GM19467 (cell line): ENCODE measurements at regions not wholly inside any gene's neighbourhood (a gene's known extent, or its start where the extent isn't known, plus 50 kb on each side); places are given as distances from the start of the nearest gene placed in this dataset.
A peak's percentile ranks its signal among the peaks of the same experiment; 100 is the strongest.
"Not testable (repeated sequence)": the region's sequence is repeated elsewhere in the genome, so short reads cannot be mapped to it uniquely, and the experiment has no call there.

ENCODE experiments used
- ATAC-seq: cut with Tn5 transposase; IDR thresholded peaks from one replicate; pipeline ENCODE4 v1.9.1; 2021; ENCODE audit warnings: mild to moderate bottlenecking, moderate library complexity; ENCODE audit not compliant: unreplicated experiment

- no peak for ATAC-seq
Observed at GRCh38 chr1:70553567-70553956, 142.5 kb downstream of the CTH start.

DNA sequence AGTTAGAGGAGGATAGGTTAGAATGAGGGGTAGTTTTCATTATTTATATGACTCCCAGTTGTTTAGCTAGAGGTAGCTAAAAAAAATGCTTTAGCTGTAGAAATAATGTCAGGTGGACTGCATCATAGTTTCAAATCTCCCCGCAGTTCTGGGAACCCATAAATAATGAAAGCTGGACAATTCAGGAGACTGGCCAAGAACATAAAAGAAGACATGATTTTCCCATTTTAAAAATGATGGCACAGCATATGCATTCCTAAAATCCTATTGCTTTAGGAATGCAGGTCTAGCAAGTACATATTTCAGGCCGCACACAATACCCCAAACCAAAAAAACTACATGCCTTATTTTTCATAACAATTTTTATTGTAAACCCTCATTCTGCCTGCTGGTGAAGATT is 143.3 kb downstream of the CTH start:
- ATAC-seq: no peak

GRCh38 chr1:70556541-70556940 is 145.5 kb downstream of the CTH start:
- no peak for ATAC-seq

DNA sequence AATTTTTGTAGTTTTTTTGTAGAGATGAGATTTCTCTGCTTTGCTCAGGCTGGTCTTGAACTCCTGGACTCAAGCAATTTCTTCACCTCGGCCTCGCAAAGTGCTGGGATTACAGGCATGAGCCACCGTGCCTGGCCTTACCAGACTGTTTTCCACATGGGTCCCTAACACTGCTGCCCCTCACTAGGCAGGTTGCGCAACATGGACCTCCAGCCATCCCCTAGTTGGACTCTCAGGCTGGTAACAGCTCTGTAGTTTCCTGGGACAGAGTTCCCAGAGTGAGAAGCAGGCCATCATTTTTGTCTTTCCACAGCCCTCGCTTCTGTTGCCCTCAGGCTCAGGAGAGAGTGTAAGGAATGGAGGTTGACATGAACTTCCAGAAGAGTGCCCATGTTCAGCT is 156.1 kb downstream of the CTH start:
- ATAC-seq: no peak

DNA sequence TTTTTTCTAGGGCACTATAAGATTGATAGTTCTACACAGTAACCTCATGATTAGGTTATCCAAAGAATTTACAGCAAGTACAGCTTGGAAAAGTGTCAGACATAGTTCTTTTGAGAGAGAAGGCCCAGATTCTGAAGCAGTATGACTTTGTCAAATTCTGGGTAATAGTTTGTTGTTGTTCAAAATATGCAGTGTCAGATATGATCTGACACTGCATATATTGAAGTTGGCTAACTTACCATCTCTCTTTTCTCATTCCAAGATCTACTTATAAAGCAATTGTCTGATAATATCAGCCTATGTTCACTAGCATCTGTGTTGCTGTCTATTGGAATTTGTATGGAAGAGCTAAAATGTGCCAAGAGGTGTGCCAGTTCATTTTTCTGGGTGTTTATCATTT is 160.1 kb downstream of the CTH start:
- ATAC-seq: no peak

DNA sequence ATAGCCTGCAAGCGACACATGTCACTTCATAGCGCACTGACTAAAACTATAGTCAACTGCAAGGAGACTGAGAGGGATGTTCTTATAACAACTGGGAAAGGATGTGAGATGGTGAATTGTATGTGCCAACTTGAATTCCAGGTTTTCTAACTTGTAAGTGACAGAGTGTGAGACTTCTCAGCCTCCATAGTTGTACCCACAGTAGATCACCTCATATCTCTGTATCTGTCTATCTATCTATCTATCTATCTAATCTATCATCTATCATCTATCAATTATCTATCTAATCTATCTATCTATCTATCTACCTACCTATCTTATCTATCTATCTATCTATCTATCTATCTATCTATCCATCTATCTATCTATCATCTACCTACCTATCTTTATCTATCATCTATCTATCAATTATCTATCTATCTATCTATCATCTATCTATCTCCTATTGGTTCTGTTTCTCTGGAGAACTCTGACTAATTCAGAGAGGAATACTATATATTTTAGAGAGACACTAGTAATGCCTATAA is 162.3 kb downstream of the CTH start:
- ATAC-seq: no peak

DNA sequence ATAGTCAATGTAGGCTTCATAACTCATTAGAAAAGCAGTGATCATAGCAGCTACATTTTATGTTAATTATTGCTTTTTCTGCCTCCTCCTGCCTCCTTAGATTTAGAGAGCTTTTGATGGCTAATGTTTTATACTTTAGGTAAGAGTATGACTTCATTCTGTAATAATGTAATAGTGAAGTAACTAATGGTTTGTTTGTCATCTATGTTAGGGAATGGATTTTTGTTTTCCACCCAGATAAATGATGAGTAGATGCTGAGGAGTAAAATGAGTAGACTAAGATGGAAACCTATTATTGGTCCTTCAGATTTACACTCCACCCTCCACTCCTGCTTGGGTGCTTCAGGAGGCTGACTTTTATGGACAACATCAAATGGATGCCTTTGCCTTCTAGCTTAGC is 170.6 kb downstream of the CTH start:
- ATAC-seq: no peak

DNA sequence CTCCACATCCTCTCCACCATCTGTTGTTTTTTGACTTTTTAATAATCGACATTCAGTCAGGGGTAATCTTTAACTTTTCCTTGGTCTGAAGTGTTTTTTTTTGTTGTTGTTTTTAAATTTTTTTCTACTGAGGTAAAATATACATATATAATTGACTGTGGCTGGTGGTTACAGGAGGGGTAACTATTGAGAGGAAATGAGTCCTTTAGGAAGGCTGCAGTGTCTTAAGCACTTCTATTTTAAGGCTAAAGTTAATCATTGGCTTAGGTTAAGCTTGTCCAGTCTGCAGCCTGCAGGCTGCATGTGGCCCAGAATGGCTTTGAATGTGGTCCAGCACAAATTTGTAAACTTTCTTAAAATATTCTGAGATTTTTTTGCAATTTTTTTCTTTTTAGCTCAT is 172.5 kb downstream of the CTH start:
- peak; percentile 97 for ATAC-seq

DNA sequence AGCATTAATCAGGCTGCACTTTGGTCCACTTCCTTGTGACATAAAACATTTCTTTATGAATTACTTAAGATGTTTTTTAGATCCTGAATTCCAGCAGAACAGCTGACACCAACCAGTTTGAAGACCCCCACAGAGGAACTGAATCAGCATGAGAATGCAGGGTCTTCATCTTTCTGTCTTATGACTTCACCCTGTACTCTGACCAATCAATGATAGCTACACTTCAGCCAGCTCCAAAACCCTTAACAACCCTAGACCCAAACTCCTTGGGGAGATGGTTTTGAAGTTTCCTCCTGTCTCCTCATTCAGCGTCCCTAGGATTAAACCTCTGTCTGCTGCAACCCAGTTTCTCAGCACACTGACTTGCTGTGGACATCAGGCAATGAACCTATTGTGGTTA is 175.0 kb downstream of the CTH start:
- ATAC-seq: no peak

DNA sequence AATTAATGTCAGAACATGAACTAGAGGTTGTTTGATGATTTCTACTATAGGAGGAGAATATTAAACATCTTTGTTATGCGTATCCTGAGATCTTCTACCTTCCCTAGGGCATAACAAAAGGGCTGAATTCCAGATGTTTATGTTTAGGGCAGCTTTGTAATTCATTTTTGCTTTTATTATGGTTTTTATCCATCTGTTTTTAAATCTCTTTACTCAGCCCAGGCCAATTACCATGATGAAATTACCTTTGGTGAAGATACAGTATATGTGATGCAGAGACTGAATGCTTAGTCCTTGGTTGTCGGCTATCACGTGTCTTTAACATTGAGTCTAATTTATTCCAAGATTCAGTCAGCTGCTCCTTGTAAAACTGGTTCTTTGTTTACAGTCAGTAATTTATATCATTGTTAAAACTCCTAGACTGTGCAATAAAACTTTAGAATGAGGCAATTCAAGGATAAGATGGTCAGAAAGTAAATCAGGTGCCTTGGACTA is 176.9 kb downstream of the CTH start:
- ATAC-seq: no peak

DNA sequence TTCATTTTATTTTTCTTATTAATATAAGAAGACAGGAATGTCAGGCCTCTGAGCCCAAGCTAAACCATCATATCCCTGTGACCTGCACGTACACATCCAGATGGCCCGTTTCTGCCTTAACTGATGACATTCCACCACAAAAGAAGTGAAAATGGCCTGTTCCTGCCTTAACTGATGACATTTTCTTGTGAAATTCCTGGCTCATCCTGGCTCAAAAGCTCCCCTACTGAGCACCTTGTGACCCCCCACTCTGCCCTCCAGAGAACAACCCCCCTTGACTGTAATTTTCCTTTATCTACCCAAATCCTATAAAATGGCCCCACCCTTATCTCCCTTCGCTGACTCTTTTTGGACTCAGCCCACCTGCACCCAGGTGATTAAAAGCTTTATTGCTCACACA is 182.5 kb downstream of the CTH start:
- not testable (repeated sequence) for ATAC-seq

DNA sequence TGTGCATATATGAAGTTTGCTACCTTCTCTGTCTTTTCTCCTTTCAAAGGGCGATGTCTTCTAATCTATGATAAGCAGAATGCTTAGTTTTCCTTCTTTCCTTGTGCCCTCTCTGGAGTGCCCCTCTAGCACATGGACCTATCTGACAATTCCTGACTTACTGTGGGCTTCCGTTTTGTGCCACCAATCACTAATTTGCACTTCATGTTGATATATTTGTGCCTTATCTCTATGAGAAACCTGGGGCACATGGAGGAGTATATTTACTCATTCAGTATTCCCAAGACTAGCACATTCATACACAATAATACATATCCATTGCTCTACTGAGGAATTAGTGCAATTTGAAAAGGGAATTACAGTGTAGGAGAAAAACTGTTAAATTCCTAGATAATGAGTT is 197.7 kb downstream of the CTH start:
- ATAC-seq: no peak

DNA sequence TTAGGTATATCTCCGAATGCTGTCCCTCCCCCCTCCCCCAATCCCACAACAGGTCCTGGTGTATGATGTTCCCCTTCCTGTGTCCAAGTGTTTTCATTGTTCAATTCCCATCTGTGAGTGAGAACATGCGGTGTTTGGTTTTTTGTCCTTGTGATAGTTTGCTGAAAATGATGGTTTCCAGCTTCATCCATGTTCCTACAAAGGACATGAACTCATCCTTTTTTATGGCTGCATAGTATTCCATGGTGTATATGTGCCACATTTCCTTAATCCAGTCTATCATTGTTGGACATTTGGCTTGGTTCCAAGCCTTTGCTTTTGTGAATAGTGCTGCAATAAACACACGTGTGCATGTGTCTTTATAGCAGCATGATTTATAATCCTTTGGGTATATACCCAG is 199.1 kb downstream of the CTH start:
- not testable (repeated sequence) for ATAC-seq

DNA sequence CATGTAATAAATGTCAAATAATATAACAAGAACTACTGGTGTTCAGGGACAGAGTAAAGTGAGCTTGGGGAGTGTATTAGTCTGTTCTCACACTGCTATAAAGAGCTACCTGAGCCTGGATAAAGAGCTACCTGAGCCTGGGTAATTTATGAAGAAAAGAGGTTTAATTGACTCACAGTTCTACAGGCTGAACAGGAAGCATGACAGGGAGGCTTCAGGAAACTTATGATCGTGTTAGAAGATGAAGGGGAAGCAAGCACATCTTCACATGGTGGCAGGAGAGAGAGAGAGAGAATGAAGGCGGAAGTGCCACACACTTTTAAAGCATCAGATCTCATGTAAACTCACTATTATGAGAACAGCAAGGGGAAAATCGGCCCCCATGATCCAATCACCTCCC is 205.9 kb downstream of the CTH start:
- no peak for ATAC-seq

GRCh38 chr1:70617728-70618127 is 206.7 kb downstream of the CTH start:
- ATAC-seq: no peak

DNA sequence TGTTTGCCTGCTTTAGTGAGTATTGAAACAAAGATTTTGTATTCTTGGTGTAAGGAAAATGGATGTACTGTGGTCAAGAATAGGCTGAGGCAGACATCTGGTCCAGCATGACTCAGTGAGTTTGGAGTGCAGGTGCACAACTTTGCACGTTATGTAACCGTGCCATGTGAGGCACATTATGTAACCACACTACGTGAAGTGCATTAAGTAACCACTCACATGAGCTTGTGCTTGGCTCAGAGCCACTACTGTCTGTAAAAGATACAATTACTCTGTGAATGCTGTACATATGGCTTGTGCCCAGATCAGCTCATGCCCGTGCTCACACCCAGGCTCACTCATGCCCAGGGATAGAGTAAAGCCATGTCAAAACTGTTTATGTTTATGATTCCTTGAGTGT is 216.8 kb downstream of the CTH start:
- no peak for ATAC-seq

DNA sequence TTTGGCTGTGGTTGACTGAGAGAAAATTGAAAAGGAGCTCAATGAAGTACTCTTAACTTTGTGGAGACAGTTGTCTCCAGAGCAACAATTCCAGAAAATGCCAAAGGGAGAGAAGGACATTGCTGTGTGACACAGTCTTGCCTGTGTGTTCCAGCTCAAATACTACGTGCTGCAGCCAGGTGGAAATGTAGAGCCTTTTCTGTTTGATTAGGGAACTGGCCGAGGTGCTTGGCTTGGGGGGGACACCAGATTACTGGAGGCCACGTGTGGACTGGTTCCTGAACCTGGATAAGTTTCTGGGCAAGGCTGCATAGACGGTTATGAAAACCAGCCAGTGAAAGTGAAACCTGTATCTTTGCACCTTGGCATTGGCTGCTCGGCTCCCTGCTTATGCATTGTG is 217.9 kb downstream of the CTH start:
- ATAC-seq: no peak

DNA sequence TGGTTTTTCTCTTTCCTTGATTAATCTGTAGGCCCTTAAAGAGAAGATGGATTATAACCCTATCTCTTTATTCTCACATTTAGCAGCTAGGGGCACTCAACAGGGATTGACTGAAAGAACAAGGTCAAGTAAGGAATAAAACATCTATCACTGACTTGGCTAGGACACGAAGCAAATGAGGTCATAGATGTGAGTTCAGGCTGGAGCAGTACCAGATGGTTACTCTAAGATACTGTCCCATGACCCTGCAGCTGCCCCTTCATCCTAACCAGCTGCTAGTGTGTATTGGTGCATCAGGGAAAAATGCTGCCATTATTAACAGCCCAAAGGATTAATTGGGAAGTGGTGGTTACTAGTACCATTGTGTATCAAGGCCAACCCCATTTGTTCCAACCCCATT is 221.9 kb downstream of the CTH start:
- no peak for ATAC-seq

- ATAC-seq: no peak
Observed at GRCh38 chr1:70635868-70636267, 224.8 kb downstream of the CTH start.

DNA sequence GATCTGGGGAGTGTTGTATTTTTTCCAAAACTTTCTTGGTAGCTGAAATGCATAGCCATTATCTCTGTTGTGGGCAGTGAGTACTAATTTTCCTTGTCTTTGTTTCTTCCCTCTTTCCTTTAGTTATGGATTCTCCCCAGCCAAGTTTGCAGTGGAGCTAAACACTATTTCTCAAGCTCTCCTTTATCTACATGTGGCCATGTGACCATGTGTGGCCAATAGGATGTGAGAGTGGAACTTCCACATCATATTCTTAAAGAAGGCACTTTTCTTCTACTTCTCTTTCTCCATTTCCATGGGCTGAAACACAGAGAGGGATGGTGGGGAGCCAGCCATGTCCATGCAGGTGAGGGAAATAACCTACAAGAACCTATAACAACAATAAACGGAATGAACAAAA is 230.8 kb downstream of the CTH start:
- ATAC-seq: no peak

DNA sequence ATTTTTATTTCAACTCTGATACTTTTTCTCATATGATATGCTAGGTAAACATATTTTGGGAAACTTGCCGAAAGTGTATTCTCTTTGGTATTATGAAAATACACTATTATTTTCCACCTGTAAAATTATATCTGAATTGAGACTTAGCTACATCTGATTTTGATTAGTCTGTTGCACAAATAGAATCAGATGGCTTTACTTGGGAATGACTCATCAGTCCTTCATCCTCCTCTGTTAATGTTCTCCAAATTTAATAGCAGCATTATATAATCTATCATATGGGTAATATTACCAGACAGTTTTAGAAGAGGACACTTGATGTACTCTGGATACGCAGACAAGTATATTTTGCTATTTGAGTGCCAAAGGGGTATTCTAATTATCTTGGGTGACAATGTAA is 245.3 kb downstream of the CTH start:
- no peak for ATAC-seq

GRCh38 chr1:70659891-70660290 is 248.8 kb downstream of the CTH start:
- ATAC-seq: no peak

GRCh38 chr1:70666381-70667140 is 255.5 kb downstream of the CTH start:
- no peak for ATAC-seq
